ENCODE measurements at regions not wholly inside any gene's neighbourhood (a gene's known extent, or its start where the extent isn't known, plus 50 kb on each side); places are given as distances from the start of the nearest gene placed in this dataset.
"Not testable (repeated sequence)": the region's sequence is repeated elsewhere in the genome, so short reads cannot be mapped to it uniquely, and the experiment has no call there.

DNA sequence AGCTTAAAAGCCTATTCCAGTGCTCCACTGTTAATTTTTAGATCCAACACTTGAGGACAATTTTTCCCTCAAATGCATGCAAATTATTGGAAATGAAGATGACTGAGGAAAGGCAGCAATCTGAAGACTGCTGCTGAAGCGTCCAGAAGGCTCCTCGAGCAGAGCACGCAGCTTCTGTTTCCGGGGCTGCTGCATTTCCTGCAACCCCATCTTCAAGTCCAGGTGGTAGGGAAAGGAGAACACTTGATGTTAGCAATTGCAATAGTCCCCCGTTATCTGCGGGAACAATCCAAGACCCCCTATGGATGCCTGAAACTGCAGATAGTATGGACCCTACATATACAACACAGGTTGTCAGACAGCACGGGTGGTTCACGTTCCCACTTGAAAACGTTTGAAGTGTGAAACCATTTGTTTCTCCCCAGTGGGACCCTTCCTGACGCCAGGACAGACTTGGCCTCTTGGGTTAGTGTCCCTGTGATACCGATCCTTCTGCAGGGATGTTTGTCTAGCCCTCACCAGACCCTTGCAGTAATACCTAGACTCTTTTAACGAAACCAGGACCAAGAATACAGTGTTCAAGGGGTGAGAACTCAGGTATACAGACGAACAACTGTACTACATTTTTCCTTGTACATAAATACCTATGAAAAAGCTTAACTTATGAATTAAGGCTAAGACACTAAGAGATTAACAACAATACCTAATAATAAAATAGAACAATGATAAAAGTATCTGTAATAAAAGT lies 152.3 kb downstream of the HSD17B3 start:
- no peaks in the 10 kb centered on the region for H3K27me3 ChIP-seq (replicated peaks; ENCODE audit: insufficient read depth)
- no peak overlapping the region for H3K27ac ChIP-seq
- TF ChIP-seq, protein P1, sequence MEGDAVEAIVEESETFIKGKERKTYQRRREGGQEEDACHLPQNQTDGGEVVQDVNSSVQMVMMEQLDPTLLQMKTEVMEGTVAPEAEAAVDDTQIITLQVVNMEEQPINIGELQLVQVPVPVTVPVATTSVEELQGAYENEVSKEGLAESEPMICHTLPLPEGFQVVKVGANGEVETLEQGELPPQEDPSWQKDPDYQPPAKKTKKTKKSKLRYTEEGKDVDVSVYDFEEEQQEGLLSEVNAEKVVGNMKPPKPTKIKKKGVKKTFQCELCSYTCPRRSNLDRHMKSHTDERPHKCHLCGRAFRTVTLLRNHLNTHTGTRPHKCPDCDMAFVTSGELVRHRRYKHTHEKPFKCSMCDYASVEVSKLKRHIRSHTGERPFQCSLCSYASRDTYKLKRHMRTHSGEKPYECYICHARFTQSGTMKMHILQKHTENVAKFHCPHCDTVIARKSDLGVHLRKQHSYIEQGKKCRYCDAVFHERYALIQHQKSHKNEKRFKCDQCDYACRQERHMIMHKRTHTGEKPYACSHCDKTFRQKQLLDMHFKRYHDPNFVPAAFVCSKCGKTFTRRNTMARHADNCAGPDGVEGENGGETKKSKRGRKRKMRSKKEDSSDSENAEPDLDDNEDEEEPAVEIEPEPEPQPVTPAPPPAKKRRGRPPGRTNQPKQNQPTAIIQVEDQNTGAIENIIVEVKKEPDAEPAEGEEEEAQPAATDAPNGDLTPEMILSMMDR (IDR thresholded peaks at IDR 0.05) = no peak
- no peak for TF ChIP-seq POLR2AphosphoS5 (IDR thresholded peaks at IDR 0.05)
- TF ChIP-seq POLR2A (IDR thresholded peaks at IDR 0.05) = no peak
- WGBS = 60% methylated on average over 13 of the region's 13 CpGs
- H3K36me3 ChIP-seq = no peaks in the 10 kb centered on the region
- no peak overlapping the region for H3K4me3 ChIP-seq
- H3K4me1 ChIP-seq (replicated peaks) = peaks cover 6% of the 10 kb centered on the region
- H3K9me3 ChIP-seq = no peaks in the 10 kb centered on the region
- intact Hi-C loops (cut with DNase I) = loop anchor here (10.0 kb wide), 1 partner anchor 85 kb away; no protein-coding TSS in a partner anchor
- no peak for DNase-seq (ENCODE audit: low spot score)

DNA sequence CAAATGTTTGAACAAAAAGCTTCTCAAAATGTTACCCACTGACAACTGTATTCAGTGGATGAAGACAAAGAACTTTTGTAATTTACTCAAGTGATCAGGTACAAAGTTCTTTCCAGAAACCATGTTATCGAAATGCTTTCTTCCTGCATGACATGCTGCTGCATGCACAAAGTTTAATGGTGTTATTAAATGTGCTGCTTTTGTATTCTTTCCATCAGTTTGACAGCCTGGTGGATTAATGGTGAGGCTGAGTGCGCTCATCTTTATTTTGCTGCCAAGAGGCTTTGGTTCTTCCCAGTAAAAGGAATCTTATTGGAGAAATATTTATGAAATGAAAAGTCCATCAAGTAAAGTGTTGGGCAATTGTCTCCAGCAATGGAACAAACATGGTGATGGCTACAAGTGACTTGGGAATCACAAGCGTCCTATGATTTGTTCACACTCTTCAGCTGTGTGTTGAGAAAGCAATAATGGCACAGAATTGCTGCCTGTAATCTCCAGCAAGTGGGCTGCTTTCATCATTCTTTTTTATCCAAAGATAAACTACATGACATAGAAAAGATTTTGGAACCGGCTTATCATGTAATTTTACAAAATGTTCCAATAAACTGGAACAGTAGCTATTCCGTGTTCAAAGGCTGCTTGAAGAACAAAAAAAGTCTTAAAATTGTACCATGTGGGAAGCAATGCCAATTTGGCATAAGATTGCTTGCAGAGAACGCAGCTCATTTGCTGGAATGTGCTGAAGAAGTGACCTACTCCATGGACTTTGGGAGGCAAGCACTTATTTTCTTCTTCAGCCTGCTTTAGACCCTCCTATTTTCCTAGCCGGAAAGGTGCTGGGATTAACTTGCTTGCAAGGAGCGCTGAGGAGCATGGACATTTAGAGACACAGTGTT lies 153.1 kb downstream of the HSD17B3 start:
- 16% methylated on average over 8 of the region's 8 CpGs for WGBS
- Histone ChIP-seq H3K27me3 (replicated peaks; ENCODE audit: insufficient read depth) (no peaks in the 10 kb centered on the region), H3K36me3 (no peaks in the 10 kb centered on the region), H3K27ac (peak overlapping the region in 1 of 2 donors; percentile 29), H3K4me1 (replicated peaks) (peaks cover 6% of the 10 kb centered on the region), H3K4me3 (no peak overlapping the region), H3K9me3 (no peaks in the 10 kb centered on the region)
- intact Hi-C loops (cut with DNase I) = no loop called here
- peak; percentile 69 for DNase-seq (ENCODE audit: low spot score)
- no peak for TF ChIP-seq POLR2A (IDR thresholded peaks at IDR 0.05)
- TF ChIP-seq, protein P1 (IDR thresholded peaks at IDR 0.05) = no peak
- TF ChIP-seq POLR2AphosphoS5 (IDR thresholded peaks at IDR 0.05) = peak; percentile 71

DNA sequence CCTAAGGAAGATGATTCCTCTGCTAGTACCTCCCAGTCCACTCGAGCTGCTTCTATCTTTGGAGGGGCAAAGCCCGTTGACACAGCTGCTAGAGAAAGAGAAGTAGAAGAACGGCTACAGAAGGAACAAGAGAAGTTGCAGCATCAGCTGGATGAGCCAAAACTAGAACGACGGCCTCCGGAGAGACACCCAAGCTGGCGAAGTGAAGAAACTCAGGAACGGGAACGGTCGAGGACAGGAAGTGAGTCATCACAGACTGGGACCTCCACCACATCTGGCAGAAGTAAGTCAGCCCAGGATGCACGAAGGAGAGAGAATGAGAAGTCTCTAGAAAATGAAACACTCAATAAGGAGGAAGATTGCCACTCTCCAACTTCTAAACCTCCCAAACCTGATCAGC lies 154.9 kb downstream of the HSD17B3 start:
- DNase-seq (ENCODE audit: low spot score); H3K27ac ChIP-seq; intact Hi-C loops (cut with DNase I); H3K4me3 ChIP-seq; H3K4me1 ChIP-seq (replicated peaks); H3K27me3 ChIP-seq (replicated peaks; ENCODE audit: insufficient read depth); H3K9me3 ChIP-seq; H3K36me3 ChIP-seq: not testable (repeated sequence)
- WGBS = 81% methylated on average over 11 of the region's 11 CpGs

DNA sequence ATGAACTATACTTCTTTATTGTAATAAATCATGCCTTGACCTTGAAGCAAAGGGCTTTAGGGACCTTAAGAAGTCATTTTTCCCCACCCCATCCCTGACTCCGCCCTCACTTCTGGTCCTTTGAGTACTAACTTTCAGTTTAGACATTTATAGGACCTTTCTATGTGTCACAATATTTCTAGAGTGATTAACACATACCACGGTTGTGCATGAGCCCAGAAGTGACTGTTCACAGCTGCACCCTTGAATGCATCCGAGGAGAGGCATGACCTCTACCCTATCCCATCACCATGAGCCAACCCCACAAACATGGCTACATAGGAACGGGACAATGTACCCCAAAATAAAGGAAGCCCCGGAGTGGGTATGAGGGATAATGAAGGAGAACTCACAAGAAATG lies 160.3 kb downstream of the HSD17B3 start:
- Histone ChIP-seq H3K27me3 (replicated peaks; ENCODE audit: insufficient read depth) (no peaks in the 10 kb centered on the region), H3K27ac (peak overlapping the region in 1 of 2 donors; percentile 86), H3K9me3 (no peaks in the 10 kb centered on the region), H3K4me1 (replicated peaks) (peaks cover 30% of the 10 kb centered on the region), H3K36me3 (no peaks in the 10 kb centered on the region), H3K4me3 (no peak overlapping the region)
- WGBS = 67% methylated on average over 5 of the region's 5 CpGs
- DNase-seq (ENCODE audit: low spot score) = no peak
- intact Hi-C loops (cut with DNase I) = no loop called here
- TF ChIP-seq POLR2AphosphoS5 (IDR thresholded peaks at IDR 0.05) (no peak), POLR2A (IDR thresholded peaks at IDR 0.05) (no peak)
- TF ChIP-seq, protein P1 (IDR thresholded peaks at IDR 0.05) = no peak

DNA sequence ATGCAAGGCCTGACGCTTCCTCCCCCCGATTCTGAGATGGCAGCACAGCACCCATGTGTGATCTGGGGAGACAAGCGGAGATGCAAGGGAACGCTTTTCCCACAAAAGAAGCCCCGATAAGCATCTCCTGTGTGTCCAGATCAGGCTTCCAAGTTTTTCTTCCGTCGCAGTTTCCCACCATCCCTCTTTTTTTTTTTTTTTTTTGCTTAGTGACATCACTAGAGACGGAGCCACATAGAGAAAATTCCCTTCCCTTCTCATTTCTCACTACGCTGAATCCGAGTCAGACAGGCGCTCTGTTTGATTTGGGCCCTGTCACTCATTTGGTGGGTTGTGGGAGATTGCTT lies 160.9 kb downstream of the HSD17B3 start:
- intact Hi-C loops (cut with DNase I) = no loop called here
- peaks cover 32% of the 10 kb centered on the region for H3K4me1 ChIP-seq (replicated peaks)
- 52% methylated on average over 11 of the region's 11 CpGs for WGBS
- H3K27me3 ChIP-seq (replicated peaks; ENCODE audit: insufficient read depth) = no peaks in the 10 kb centered on the region
- H3K4me3 ChIP-seq = no peak overlapping the region
- no peak for DNase-seq (ENCODE audit: low spot score)
- H3K36me3 ChIP-seq = no peaks in the 10 kb centered on the region
- TF ChIP-seq, protein P1 (IDR thresholded peaks at IDR 0.05) = no peak
- TF ChIP-seq POLR2AphosphoS5 (IDR thresholded peaks at IDR 0.05) (no peak), POLR2A (IDR thresholded peaks at IDR 0.05) (no peak)
- H3K9me3 ChIP-seq = no peaks in the 10 kb centered on the region
- peak overlapping the region; percentile 83 to 86 for H3K27ac ChIP-seq

All from prostate gland (tissue), 2 donors.